T-cell (primary cell): ENCODE measurements at regions not wholly inside any gene's neighbourhood (a gene's known extent, or its start where the extent isn't known, plus 50 kb on each side); places are given as distances from the start of the nearest gene placed in this dataset.

ENCODE experiments used
- ATAC-seq, 4 experiments: fragments of 200-7000 bp in 3 of 4; fragments of 150-1000 bp in 1 of 4; cut with Tn5 transposase; replicated peaks in 1 of 4; 1 replicate in 3 of 4; 2 replicates in 1 of 4; pipeline ENCODE4 v1.10.0; 2021; ENCODE audit warnings: moderate library complexity in 3 of 4, mild to moderate bottlenecking in 2 of 4, moderate number of reproducible peaks in 1 of 4
- CTCF ChIA-PET, 2 donors: fragments of 300-600 bp; sonication (Branson Sonifier 250); formaldehyde crosslinking; loops; one replicate each; lab custom pipeline; 2022; ENCODE audit warnings: antibody characterized with exemption in 2 of 2; lab: Charles Lee
- POLR2A ChIA-PET, 2 donors: fragments of 300-600 bp; sonication (Branson Sonifier 250); formaldehyde crosslinking; loops; one replicate each; lab custom pipeline; 2022; ENCODE audit warnings: antibody characterized with exemption in 2 of 2; lab: Charles Lee
- DNase-seq, 35 experiments: peaks; one replicate each; pipeline versions ENCODE4 v3.0.0 to v3.0.0-alpha.2; 2013 to 2023
- H3K27ac ChIP-seq: one replicate; pipeline ENCODE4 v1.5.1; 2013; ENCODE audit warnings: low read length
- H3K27me3 ChIP-seq, 2 experiments: replicated peaks in 1 of 2; 1 replicate in 1 of 2; 2 replicates in 1 of 2; pipeline versions ENCODE4 v1.6.1 to v1.7.0; 2013; ENCODE audit warnings: low read length in 1 of 2, mixed read lengths in 1 of 2; ENCODE audit not compliant: control insufficient read depth in 2 of 2, insufficient read depth in 2 of 2; ENCODE audit errors: extremely low read depth in 1 of 2
- H3K36me3 ChIP-seq, 2 donors: 1 replicate in 1 of 2; 2 replicates in 1 of 2; pipeline versions ENCODE4 v1.6.1 to v1.7.0; 2013; ENCODE audit warnings: low read length in 1 of 2; ENCODE audit not compliant: control insufficient read depth in 2 of 2, insufficient read depth in 1 of 2; ENCODE audit errors: extremely low read depth in 1 of 2
- H3K4me1 ChIP-seq, 2 experiments: 1 replicate in 1 of 2; 2 replicates in 1 of 2; pipeline versions ENCODE4 v1.6.1 to v1.7.0; 2013; ENCODE audit warnings: low read length in 2 of 2, mixed read lengths in 1 of 2; ENCODE audit not compliant: insufficient read depth in 2 of 2, control insufficient read depth in 1 of 2; ENCODE audit errors: extremely low read depth in 1 of 2
- H3K4me3 ChIP-seq, 2 donors: 1 replicate in 1 of 2; 2 replicates in 1 of 2; pipeline versions ENCODE4 v1.5.1 to v1.7.0; 2013; ENCODE audit warnings: mild to moderate bottlenecking in 2 of 2, low read length in 1 of 2, moderate library complexity in 1 of 2; ENCODE audit not compliant: control insufficient read depth in 1 of 2; ENCODE audit errors: extremely low read depth in 1 of 2
- H3K9me3 ChIP-seq: 2 replicates; pipeline ENCODE4 v1.7.0; 2013
- H3K27ac Mint-ChIP-seq, 2 donors: one replicate each; pipeline ENCODE4 v1.8.0; 2020 to 2021; ENCODE audit warnings: mild to moderate bottlenecking in 2 of 2, mixed read lengths in 2 of 2
- H3K27me3 Mint-ChIP-seq, 2 donors: one replicate each; pipeline ENCODE4 v1.8.0; 2021 to 2022; ENCODE audit warnings: mixed read lengths in 2 of 2
- H3K36me3 Mint-ChIP-seq: one replicate; pipeline ENCODE4 v1.8.0; 2021; ENCODE audit warnings: mixed read lengths
- H3K4me1 Mint-ChIP-seq, 3 donors: one replicate each; pipeline ENCODE4 v1.8.0; 2020 to 2022; ENCODE audit warnings: mixed read lengths in 3 of 3, mild to moderate bottlenecking in 1 of 3
- H3K4me3 Mint-ChIP-seq, 3 donors: one replicate each; pipeline ENCODE4 v1.8.0; 2020 to 2022; ENCODE audit warnings: mild to moderate bottlenecking in 3 of 3, mixed read lengths in 3 of 3, moderate library complexity in 3 of 3
- H3K9me3 Mint-ChIP-seq, 3 donors: one replicate each; pipeline ENCODE4 v1.8.0; 2020 to 2022; ENCODE audit warnings: mixed read lengths in 3 of 3
- WGBS: methylation state at CpG from one replicate; pipeline ENCODE4 v1.1.5; 2013; ENCODE audit warnings: missing lambda C conversion rate; ENCODE audit not compliant: insufficient coverage; 5-methylcytosine and 5-hydroxymethylcytosine counted together

DNA sequence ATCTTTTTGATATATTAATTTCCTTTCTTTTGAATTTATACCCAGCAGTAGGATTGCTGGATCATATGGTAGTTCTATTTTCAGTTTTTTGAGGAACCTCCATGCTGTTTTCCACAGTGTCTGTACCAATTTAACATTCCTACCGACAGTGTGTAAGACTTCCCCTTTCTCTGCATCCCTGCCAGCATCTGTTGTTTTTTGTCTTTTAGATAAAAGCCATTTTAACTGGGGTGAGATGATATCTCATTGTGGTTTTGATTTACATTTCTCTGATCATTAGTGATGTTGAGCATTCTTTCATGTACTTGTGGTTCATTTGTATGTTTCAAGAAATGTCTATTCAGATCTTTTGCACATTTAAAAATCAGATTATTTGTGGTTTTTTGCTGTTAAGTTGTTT is 62.4 kb upstream of the STUM start:
- no peak overlapping the region for H3K27ac ChIP-seq
- Mint-ChIP-seq H3K4me1 (peaks cover 14 to 20% (median 17%) of the 10 kb centered on the region in 3 donors), H3K27me3 (peaks cover 30 to 44% of the 10 kb centered on the region in 2 donors), H3K27ac (peak overlapping the region in 1 of 2 donors; percentile 50), H3K9me3 (no peaks in the 10 kb centered on the region), H3K4me3 (no peak overlapping the region), H3K36me3 (no peaks in the 10 kb centered on the region)
- no peaks in the 10 kb centered on the region for H3K9me3 ChIP-seq
- DNase-seq (peak in 1 of 35 experiments; percentile 24), ATAC-seq (peak; percentile 43 to 80 (median 62))
- peaks cover 5 to 9% of the 10 kb centered on the region in 2 experiments for H3K4me1 ChIP-seq
- ChIA-PET CTCF (no interaction called here), POLR2A (no interaction called here)
- no CpG with 5 or more reads among the region's 1 CpG for WGBS
- no peaks in the 10 kb centered on the region for H3K36me3 ChIP-seq
- peaks cover 0 to 58% of the 10 kb centered on the region in 2 experiments for H3K27me3 ChIP-seq
- no peak overlapping the region for H3K4me3 ChIP-seq

DNA sequence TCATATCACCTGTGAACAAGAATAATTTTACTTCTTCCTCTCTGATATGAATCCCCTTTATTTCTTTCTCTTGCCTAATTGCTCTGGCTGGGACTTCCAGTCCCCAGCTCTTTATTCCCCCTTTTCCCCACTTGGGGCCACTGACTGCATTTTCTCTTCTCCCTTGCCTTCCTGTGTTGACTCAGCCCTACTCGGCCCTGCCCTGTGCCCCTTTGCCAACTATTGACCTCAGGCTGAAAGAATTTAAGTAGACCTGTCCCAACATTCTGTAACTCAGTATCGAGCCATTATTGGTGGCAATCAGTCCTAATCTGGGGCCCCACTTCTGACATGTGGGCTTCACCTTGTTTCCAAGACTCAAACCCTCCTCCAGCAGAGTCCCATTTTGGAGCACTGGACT is 60.6 kb upstream of the STUM start:
- CTCF ChIA-PET, result no interaction called here
- H3K9me3 ChIP-seq, result no peaks in the 10 kb centered on the region
- WGBS, result 83% methylated on average over 2 of the region's 2 CpGs
- H3K36me3 ChIP-seq, result no peaks in the 10 kb centered on the region
- ATAC-seq (no peak), DNase-seq (no peak)
- H3K4me1 ChIP-seq, result peaks cover 5 to 9% of the 10 kb centered on the region in 2 experiments
- Mint-ChIP-seq H3K27me3 (peaks cover 19 to 32% of the 10 kb centered on the region in 2 donors), H3K4me3 (no peak overlapping the region), H3K36me3 (no peaks in the 10 kb centered on the region), H3K9me3 (no peaks in the 10 kb centered on the region), H3K4me1 (peaks cover 14 to 20% (median 17%) of the 10 kb centered on the region in 3 donors), H3K27ac (no peak overlapping the region)
- H3K27me3 ChIP-seq, result peaks cover 0 to 48% of the 10 kb centered on the region in 2 experiments
- H3K27ac ChIP-seq, result no peak overlapping the region
- POLR2A ChIA-PET, result interaction anchor here in 1 of 2 donors (0.6 kb wide), 1 partner anchor 258 kb away, joined by 3 read pairs; no protein-coding TSS in a partner anchor
- H3K4me3 ChIP-seq, result no peak overlapping the region

DNA sequence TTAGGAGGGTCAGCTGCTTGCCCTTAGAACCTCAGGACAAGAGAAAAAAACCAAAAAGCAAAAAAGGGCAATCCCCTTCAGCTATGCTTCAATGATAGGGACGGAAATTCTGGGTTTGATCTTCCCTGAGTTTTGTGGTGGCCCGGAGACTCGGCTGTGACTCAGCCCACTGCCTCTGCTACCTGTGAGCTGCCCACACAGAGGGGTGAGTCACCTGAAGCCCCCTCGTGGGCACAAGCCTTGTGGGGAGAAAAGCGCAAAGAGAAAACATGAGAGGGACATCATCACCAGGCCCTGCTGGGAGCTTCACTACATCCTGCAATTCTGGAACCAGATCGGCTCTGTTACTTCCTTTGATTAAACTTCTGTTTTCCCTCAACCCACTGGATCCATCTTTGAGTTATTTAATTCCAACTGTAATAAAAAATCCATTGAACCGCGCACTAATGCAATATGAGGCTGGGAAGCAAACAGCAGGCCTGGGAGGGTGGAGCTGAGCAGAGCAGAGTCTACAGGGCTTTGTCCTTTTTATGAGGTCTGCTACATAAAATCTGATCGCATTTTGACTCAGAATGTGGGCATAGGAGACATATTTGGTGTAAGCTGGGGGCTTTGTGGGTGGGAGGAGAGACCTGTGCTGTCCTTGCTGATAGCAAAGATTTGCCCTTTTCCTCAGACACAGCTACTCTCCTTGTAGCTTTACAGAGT is 58.7 kb upstream of the STUM start:
- Mint-ChIP-seq H3K27ac (no peak overlapping the region), H3K9me3 (no peaks in the 10 kb centered on the region), H3K36me3 (no peaks in the 10 kb centered on the region), H3K4me3 (no peak overlapping the region), H3K27me3 (peaks cover 6 to 22% of the 10 kb centered on the region in 2 donors), H3K4me1 (peaks cover 14 to 18% (median 17%) of the 10 kb centered on the region in 3 donors)
- Histone ChIP-seq H3K36me3 (no peaks in the 10 kb centered on the region), H3K9me3 (no peaks in the 10 kb centered on the region), H3K4me1 (peaks cover 5 to 9% of the 10 kb centered on the region in 2 experiments), H3K4me3 (no peak overlapping the region), H3K27ac (no peak overlapping the region), H3K27me3 (peaks cover 0 to 35% of the 10 kb centered on the region in 2 experiments)
- DNase-seq, result no peak
- ChIA-PET POLR2A (no interaction called here), CTCF (no interaction called here)
- ATAC-seq, result no peak
- WGBS, result 38% methylated on average over 5 of the region's 9 CpGs

DNA sequence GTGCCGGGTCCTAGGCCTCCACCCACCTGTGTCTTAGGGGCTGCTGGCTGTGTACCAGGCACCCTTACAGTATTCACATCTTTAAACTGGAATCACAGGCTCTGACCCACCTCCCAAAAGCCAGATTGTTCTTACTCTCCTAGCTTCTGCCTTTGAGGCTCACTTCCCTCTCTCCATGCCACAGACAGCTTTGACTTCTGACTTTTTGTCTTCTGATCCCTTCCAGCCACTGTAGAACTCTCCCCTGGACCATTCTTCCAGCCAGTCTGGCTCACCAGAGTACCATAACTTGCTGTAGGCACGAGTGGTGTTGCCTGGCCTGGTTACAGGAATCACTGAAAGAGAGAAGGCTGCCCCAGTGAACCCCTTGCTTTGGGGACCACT is 58.1 kb upstream of the STUM start:
- no peaks in the 10 kb centered on the region for H3K36me3 ChIP-seq
- no peak overlapping the region for H3K27ac ChIP-seq
- Mint-ChIP-seq H3K27ac (no peak overlapping the region), H3K36me3 (no peaks in the 10 kb centered on the region), H3K4me3 (no peak overlapping the region), H3K4me1 (peaks cover 14 to 18% (median 17%) of the 10 kb centered on the region in 3 donors), H3K27me3 (peaks cover under 1 to 19% of the 10 kb centered on the region in 2 donors), H3K9me3 (no peaks in the 10 kb centered on the region)
- ATAC-seq, result no peak
- H3K27me3 ChIP-seq, result peaks cover 0 to 30% of the 10 kb centered on the region in 2 experiments
- ChIA-PET POLR2A (no interaction called here), CTCF (no interaction called here)
- H3K4me3 ChIP-seq, result no peak overlapping the region
- H3K9me3 ChIP-seq, result no peaks in the 10 kb centered on the region
- no peak for DNase-seq
- WGBS, result 35% methylated on average over 2 of the region's 2 CpGs
- peaks cover 0 to 8% of the 10 kb centered on the region in 2 experiments for H3K4me1 ChIP-seq

DNA sequence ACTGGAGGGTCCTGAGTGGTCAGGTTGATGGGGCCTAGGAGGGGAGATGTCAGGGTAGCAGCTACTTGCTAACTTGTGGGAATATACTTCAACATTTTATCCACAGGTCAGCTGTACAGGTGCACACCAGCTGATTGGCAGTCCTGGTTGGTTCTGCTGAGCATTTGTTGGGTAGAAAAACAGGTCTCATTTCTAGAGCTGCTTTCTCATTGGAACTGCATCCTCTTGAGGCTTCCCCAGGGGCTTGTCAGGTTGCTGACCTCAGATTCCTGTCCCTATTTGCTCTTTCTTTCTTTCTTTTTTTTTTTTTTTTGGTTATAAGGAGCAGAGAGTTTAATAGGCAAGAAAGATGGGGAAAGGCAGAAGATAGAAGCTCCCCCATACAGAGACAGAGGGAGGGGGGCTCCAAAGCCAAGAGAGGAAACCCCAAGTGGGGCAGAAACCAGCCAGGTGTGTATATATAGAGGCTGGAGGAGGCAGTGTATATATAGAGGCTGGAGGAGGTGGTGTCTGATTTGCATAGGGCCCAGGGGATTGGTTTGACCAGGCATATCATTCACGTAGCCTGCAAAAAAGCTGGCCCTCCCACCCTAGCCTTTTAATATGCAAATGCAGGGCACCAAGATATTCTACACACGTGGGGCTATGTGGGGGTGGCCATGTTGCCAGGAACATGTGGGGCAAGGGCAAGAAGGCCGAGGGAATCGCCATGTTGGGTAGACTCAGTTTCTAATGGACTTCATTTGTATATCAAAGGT is 57.3 kb upstream of the STUM start:
- peaks cover 0 to 12% of the 10 kb centered on the region in 2 donors for H3K27me3 Mint-ChIP-seq
- Histone ChIP-seq H3K36me3 (no peaks in the 10 kb centered on the region), H3K4me1 (peaks cover 0 to 4% of the 10 kb centered on the region in 2 experiments), H3K4me3 (no peak overlapping the region), H3K27me3 (peaks cover 0 to 29% of the 10 kb centered on the region in 2 experiments), H3K9me3 (no peaks in the 10 kb centered on the region), H3K27ac (no peak overlapping the region)
- no peaks in the 10 kb centered on the region for H3K9me3 Mint-ChIP-seq
- CTCF ChIA-PET, result interaction anchor here in 1 of 2 donors (0.7 kb wide), 2 partner anchors 44 to 52 kb away, joined by 3 read pairs; no protein-coding TSS in a partner anchor
- H3K4me3 Mint-ChIP-seq, result no peak overlapping the region
- peaks cover 8 to 11% (median 10%) of the 10 kb centered on the region in 3 donors for H3K4me1 Mint-ChIP-seq
- WGBS, result 86% methylated on average over 2 of the region's 4 CpGs
- POLR2A ChIA-PET, result no interaction called here
- no peak for DNase-seq
- ATAC-seq, result no peak
- no peaks in the 10 kb centered on the region for H3K36me3 Mint-ChIP-seq
- no peak overlapping the region for H3K27ac Mint-ChIP-seq

DNA sequence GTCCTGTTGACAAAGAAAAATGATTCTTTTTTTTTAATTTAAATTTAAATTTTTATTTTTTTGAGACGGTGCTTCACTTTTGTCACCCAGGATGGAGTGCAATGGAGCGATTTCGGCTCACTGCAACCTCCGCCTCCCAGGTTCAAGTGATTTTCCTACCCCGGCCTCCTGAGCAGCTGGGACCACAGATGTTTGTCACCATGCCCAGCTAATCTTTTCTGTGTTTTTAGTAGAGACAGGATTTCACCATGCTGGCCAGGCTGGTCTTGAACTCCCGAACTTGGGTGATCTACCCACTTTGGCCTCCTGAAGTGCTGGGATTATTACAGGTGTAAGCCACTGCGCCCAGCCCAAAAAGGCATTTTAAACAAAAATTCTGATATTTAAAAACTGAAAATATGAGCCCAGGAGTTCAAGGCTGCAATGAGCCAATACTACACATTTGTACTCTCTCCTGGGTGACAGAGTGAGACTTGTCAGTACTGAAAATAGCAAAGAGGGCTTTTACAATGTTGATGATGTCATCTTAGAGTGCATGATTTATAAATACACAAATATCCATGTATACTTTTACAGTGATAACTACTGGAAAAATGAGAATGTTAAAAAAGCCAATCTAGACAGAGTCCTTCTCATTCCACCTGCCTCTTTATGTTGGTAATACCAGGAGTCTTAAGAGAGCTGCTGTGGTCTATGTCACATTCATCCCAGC is 56.0 kb upstream of the STUM start:
- 97% methylated on average over 4 of the region's 7 CpGs for WGBS
- Mint-ChIP-seq H3K4me1 (no peaks in the 10 kb centered on the region), H3K4me3 (no peak overlapping the region), H3K27ac (no peak overlapping the region), H3K36me3 (no peaks in the 10 kb centered on the region), H3K27me3 (peaks cover 0 to 6% of the 10 kb centered on the region in 2 donors), H3K9me3 (no peaks in the 10 kb centered on the region)
- Histone ChIP-seq H3K4me3 (no peak overlapping the region), H3K4me1 (no peaks in the 10 kb centered on the region), H3K36me3 (no peaks in the 10 kb centered on the region), H3K27ac (no peak overlapping the region), H3K27me3 (peaks cover 0 to 39% of the 10 kb centered on the region in 2 experiments), H3K9me3 (no peaks in the 10 kb centered on the region)
- ATAC-seq (no peak), DNase-seq (no peak)
- ChIA-PET CTCF (no interaction called here), POLR2A (no interaction called here)
